Panc1 (cell line): ENCODE measurements at regions not wholly inside any gene's neighbourhood (a gene's known extent, or its start where the extent isn't known, plus 50 kb on each side); places are given as distances from the start of the nearest gene placed in this dataset.

Source experiments
- CTCF ChIP-seq: fragments of 450-650 bp; IDR thresholded peaks from 2 replicates; pipeline ENCODE4 v1.5.1; 2017; ENCODE audit warnings: mild to moderate bottlenecking
- POLR2AphosphoS5 ChIP-seq: IDR thresholded peaks from 2 replicates; pipeline ENCODE4 v1.6.1; 2012; ENCODE audit warnings: mild to moderate bottlenecking, low read depth, low read length, moderate library complexity
- REST ChIP-seq, 2 experiments: IDR thresholded peaks; 2 replicates each; pipeline ENCODE4 v1.6.1; 2011 to 2012; ENCODE audit warnings: low read depth in 2 of 2, control low read depth in 1 of 2, low read length in 1 of 2, mild to moderate bottlenecking in 1 of 2, moderate library complexity in 1 of 2; ENCODE audit not compliant: insufficient read depth in 1 of 2
- SIN3A ChIP-seq: IDR thresholded peaks from 2 replicates; pipeline ENCODE4 v1.6.1; 2012; ENCODE audit warnings: low read depth, mild to moderate bottlenecking, low read length, moderate library complexity, borderline replicate concordance; ENCODE audit not compliant: insufficient read depth

- TF ChIP-seq CTCF (no peak), SIN3A (no peak), POLR2AphosphoS5 (no peak), REST (IDR thresholded peaks at IDR 0.05; ENCODE audit: insufficient read depth in 1 of 2, low read depth in 2 of 2, low read length in 1 of 2) (no peak)
Measured at GRCh38 chr2:19123556-19123955, 234.9 kb downstream of the OSR1 start.
